KMS-11 (cell line): ENCODE measurements at regions not wholly inside any gene's neighbourhood (a gene's known extent, or its start where the extent isn't known, plus 50 kb on each side); places are given as distances from the start of the nearest gene placed in this dataset.
"Not testable (repeated sequence)": the region's sequence is repeated elsewhere in the genome, so short reads cannot be mapped to it uniquely, and the experiment has no call there.

Experiments
- H2AFZ ChIP-seq: fragments of 200-600 bp; sonication (generic); 2 replicates; pipeline ENCODE4 v1.6.1; 2016; ENCODE audit warnings: antibody characterized with exemption, mixed run types, low read depth
- H3K27ac ChIP-seq: fragments of 200-600 bp; sonication (generic); 2 replicates; pipeline ENCODE4 v1.6.1; 2016; ENCODE audit warnings: mild to moderate bottlenecking, mixed run types
- H3K27me3 ChIP-seq: fragments of 200-600 bp; sonication (generic); 2 replicates; pipeline ENCODE4 v1.6.1; 2017; ENCODE audit warnings: mild to moderate bottlenecking, low read depth, mixed run types, moderate library complexity; ENCODE audit not compliant: insufficient read depth
- H3K36me3 ChIP-seq: fragments of 200-600 bp; sonication (generic); 2 replicates; pipeline ENCODE4 v1.6.1; 2017; ENCODE audit warnings: mild to moderate bottlenecking, mixed run types; ENCODE audit not compliant: insufficient read depth
- H3K4me1 ChIP-seq: fragments of 200-600 bp; sonication (generic); 2 replicates; pipeline ENCODE4 v1.6.1; 2016; ENCODE audit warnings: mild to moderate bottlenecking, low read depth, mixed run types; ENCODE audit not compliant: poor library complexity, severe bottlenecking
- H3K4me2 ChIP-seq: fragments of 200-600 bp; sonication (generic); 2 replicates; pipeline ENCODE4 v1.7.0; 2016; ENCODE audit warnings: mild to moderate bottlenecking, mixed run types
- H3K4me3 ChIP-seq: fragments of 200-600 bp; sonication (generic); IDR thresholded peaks from 2 replicates; pipeline ENCODE4 v1.6.1; 2017; ENCODE audit warnings: low read depth, low read length, mixed read lengths; ENCODE audit not compliant: insufficient read depth
- H3K79me2 ChIP-seq: fragments of 200-600 bp; sonication (generic); 2 replicates; pipeline ENCODE4 v1.6.1; 2016; ENCODE audit warnings: low read depth, mixed run types; ENCODE audit not compliant: insufficient read depth
- H3K9ac ChIP-seq: fragments of 200-600 bp; sonication (generic); 2 replicates; pipeline ENCODE4 v1.6.1; 2016; ENCODE audit warnings: mild to moderate bottlenecking, mixed run types
- H4K20me1 ChIP-seq: fragments of 200-600 bp; sonication (generic); 2 replicates; pipeline ENCODE4 v1.6.1; 2016; ENCODE audit warnings: mild to moderate bottlenecking, mixed run types; ENCODE audit not compliant: insufficient read depth
- TF ChIP-seq, protein P1 (sequence below): fragments of 200-600 bp; sonication (generic); conservative IDR thresholded peaks from 2 replicates; pipeline ENCODE4 v1.6.1; 2017; ENCODE audit warnings: low read depth, mild to moderate bottlenecking, antibody characterized with exemption, low read length, moderate library complexity, mixed read lengths

DNA sequence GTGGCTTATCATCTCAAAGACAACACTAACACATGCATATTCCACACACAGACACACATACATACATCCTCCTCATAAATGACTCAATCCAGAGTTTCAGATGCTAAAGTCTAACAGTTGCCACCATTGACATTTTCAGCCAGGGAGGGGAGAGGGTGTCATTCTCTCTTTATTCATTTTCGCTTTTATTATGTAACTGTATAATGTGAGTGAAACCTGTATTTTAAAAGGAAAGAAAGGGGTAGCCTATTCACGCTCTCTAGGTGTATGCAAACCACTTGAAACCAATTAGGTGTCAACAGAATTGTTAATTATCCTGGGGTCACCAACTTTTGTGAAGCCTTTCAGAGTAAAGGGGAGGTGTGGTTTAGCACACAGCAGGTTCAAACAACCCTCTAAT is 1282.9 kb downstream of the ROBO2 start:
- H3K4me1 ChIP-seq, result no peaks in the 10 kb centered on the region
- no peak overlapping the region for H3K9ac ChIP-seq
- no peaks in the 10 kb centered on the region for H4K20me1 ChIP-seq
- no peaks in the 10 kb centered on the region for H3K36me3 ChIP-seq
- TF ChIP-seq, protein P1, sequence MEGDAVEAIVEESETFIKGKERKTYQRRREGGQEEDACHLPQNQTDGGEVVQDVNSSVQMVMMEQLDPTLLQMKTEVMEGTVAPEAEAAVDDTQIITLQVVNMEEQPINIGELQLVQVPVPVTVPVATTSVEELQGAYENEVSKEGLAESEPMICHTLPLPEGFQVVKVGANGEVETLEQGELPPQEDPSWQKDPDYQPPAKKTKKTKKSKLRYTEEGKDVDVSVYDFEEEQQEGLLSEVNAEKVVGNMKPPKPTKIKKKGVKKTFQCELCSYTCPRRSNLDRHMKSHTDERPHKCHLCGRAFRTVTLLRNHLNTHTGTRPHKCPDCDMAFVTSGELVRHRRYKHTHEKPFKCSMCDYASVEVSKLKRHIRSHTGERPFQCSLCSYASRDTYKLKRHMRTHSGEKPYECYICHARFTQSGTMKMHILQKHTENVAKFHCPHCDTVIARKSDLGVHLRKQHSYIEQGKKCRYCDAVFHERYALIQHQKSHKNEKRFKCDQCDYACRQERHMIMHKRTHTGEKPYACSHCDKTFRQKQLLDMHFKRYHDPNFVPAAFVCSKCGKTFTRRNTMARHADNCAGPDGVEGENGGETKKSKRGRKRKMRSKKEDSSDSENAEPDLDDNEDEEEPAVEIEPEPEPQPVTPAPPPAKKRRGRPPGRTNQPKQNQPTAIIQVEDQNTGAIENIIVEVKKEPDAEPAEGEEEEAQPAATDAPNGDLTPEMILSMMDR, result no peak
- no peak overlapping the region for H2AFZ ChIP-seq
- no peak overlapping the region for H3K27ac ChIP-seq
- H3K4me2 ChIP-seq, result no peak overlapping the region
- no peak overlapping the region for H3K4me3 ChIP-seq
- H3K27me3 ChIP-seq, result no peaks in the 10 kb centered on the region
- no peaks in the 10 kb centered on the region for H3K79me2 ChIP-seq

DNA sequence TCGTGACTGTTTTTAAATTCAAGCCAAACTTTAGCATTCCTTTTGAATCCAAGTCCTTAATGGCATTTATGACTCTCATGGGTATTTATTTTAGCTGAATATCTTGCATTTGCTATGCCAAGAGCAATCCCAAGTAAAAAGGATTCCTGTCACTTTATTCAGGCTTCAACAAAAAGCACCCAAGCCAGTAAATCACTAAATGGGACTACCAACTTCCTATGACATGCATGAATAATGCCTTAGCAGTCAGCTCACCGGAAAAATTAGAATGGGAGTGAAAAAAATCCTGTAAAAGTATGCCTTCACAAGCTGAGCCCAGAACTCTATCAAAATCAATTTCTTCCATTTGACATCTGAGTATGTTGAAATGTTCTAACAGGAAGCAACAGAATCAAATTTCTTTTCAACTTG is 1297.9 kb downstream of the ROBO2 start:
- H3K4me1 ChIP-seq, result peaks cover 9% of the 10 kb centered on the region
- no peak overlapping the region for H3K4me2 ChIP-seq
- H2AFZ ChIP-seq, result no peak overlapping the region
- H3K27me3 ChIP-seq, result no peaks in the 10 kb centered on the region
- H3K79me2 ChIP-seq, result no peaks in the 10 kb centered on the region
- no peak overlapping the region for H3K9ac ChIP-seq
- TF ChIP-seq, protein P1, result no peak
- no peak overlapping the region for H3K27ac ChIP-seq
- H3K4me3 ChIP-seq, result no peak overlapping the region
- no peaks in the 10 kb centered on the region for H3K36me3 ChIP-seq
- no peaks in the 10 kb centered on the region for H4K20me1 ChIP-seq

DNA sequence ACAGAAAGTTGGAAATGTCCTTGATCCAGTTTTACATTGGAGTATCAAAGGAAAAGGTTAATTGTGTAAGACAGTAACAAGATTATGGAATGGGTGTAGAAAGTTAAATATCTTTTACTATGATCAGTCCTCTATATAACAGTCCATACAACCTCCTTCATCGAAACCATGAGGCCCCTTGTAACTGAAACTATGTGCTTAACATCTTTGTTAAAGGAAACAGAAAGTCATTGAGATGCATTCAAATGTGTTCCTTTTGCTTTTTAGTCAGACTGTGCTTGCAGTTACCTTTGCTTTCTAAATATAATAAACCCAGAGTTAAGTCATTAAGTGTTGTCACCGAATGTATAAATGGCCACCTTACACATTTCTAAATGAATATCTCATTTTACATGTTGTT is 1298.5 kb downstream of the ROBO2 start:
- Histone ChIP-seq H3K27ac (no peak overlapping the region), H3K79me2 (no peaks in the 10 kb centered on the region), H2AFZ (no peak overlapping the region), H3K4me3 (no peak overlapping the region), H3K4me2 (no peak overlapping the region), H3K27me3 (no peaks in the 10 kb centered on the region), H3K9ac (no peak overlapping the region), H4K20me1 (no peaks in the 10 kb centered on the region), H3K4me1 (peaks cover 9% of the 10 kb centered on the region), H3K36me3 (no peaks in the 10 kb centered on the region)
- TF ChIP-seq, protein P1, result no peak

DNA sequence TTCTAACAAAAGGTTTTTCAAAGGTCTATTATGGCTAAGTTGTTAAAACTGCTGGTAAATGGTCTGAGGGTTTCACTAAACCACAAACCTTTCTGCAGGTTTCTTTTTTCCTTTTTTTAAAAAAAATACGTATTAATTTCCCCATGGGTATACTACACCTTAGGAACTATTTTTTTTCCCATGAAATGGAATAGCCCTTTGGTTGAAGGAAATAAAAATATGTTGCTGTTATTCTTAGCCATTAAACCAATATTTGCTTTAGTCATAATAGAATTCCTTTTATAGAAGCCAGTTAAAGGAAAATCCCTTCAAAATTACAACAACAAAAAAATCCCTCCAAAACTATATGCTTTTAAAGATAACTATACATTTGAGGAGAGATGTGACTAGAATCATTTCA is 1303.3 kb downstream of the ROBO2 start:
- no peak overlapping the region for H3K9ac ChIP-seq
- no peaks in the 10 kb centered on the region for H3K36me3 ChIP-seq
- TF ChIP-seq, protein P1, result no peak
- H3K79me2 ChIP-seq, result no peaks in the 10 kb centered on the region
- H3K4me2 ChIP-seq, result no peak overlapping the region
- peaks cover 6% of the 10 kb centered on the region for H3K4me1 ChIP-seq
- H3K4me3 ChIP-seq, result no peak overlapping the region
- H2AFZ ChIP-seq, result no peak overlapping the region
- H3K27me3 ChIP-seq, result no peaks in the 10 kb centered on the region
- no peaks in the 10 kb centered on the region for H4K20me1 ChIP-seq
- H3K27ac ChIP-seq, result no peak overlapping the region

DNA sequence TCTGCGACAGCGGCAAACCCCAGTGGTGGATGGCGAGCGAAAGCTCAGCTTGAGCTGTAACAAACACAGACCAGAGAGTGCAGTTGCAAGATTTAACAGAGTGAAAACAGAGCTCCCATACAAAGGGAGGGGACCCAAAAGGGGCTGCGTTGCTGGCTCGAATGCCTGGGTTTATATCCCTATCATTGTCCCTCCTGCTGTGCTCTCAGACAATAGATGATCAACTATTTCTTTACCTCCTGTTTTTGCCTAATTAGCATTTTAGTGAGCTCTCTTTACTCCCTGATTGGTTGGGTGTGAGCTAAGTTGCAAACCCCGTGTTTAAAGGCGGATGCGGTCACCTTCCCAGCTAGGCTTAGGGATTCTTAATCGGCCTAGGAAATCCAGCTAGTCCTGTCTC is 1304.4 kb downstream of the ROBO2 start:
- not testable (repeated sequence) for H2AFZ ChIP-seq, H3K4me2 ChIP-seq, H3K9ac ChIP-seq, H3K4me1 ChIP-seq, H3K36me3 ChIP-seq, H3K4me3 ChIP-seq, H3K27me3 ChIP-seq, H4K20me1 ChIP-seq, H3K27ac ChIP-seq, H3K79me2 ChIP-seq
